HepG2 (cell line): ENCODE measurements at regions not wholly inside any gene's neighbourhood (a gene's known extent, or its start where the extent isn't known, plus 50 kb on each side); places are given as distances from the start of the nearest gene placed in this dataset.

Experiments
- ATAC-seq: fragments of 200-7000 bp; cut with Tn5 transposase; 3 replicates; pipeline ENCODE4 v1.9.1; 2020; ENCODE audit warnings: mild to moderate bottlenecking, moderate library complexity
- BruUV-seq: library from RNA; stranded (reverse); fragments of 400-500 nt; replicated peaks from 2 replicates; lab custom pipeline; 2021; lab: Mats Ljungman, UMichigan
- CTCF ChIA-PET: fragments of 300-600 bp; formaldehyde crosslinking; extraction: SDS; loops from one replicate; lab custom pipeline; 2021; ENCODE audit warnings: low total read pairs, inconsistent platforms, low intra/inter-chr PET ratio; lab: Yijun Ruan, JAX
- POLR2A ChIA-PET: fragments of 350-600 bp; sonication (Branson Sonifier 250); formaldehyde crosslinking; loops from one replicate; lab custom pipeline; 2020; ENCODE audit warnings: antibody characterized with exemption, inconsistent platforms; lab: Yijun Ruan, JAX
- DNase-seq: peaks from one replicate; pipeline ENCODE4 v3.0.0-alpha.2; 2015; ENCODE audit warnings: low spot score
- FAIRE-seq: peaks from 3 replicates; lab custom pipeline; 2011; peaks lifted over from hg19 to GRCh38; lab: Jason Lieb, UNC
- H2AFZ ChIP-seq: one replicate; pipeline ENCODE4 v1.6.1; 2011; ENCODE audit warnings: low read length, inconsistent platforms
- H3K27ac ChIP-seq: fragments of 300-600 bp; 3 replicates; pipeline ENCODE4 v1.8.0; 2011; ENCODE audit warnings: mixed run types, mild to moderate bottlenecking, mixed read lengths, low read length, inconsistent platforms; ENCODE audit not compliant: insufficient read depth; ENCODE audit errors: extremely low read length
- H3K27me3 ChIP-seq, 2 experiments: fragments of 200-600 bp in 1 of 2; 2 replicates in 1 of 2; 3 replicates in 1 of 2; pipeline versions ENCODE4 v1.6.0 to v1.8.0; 2011; ENCODE audit warnings: low read length in 2 of 2, mild to moderate bottlenecking in 2 of 2, moderate library complexity in 2 of 2, inconsistent platforms in 1 of 2; ENCODE audit not compliant: insufficient read depth in 2 of 2, control insufficient read depth in 1 of 2
- H3K36me3 ChIP-seq, 2 experiments: fragments of 200-600 bp in 1 of 2; replicated peaks in 1 of 2; 2 replicates in 1 of 2; 3 replicates in 1 of 2; pipeline versions ENCODE4 v1.5.1 to v1.8.0; 2011; ENCODE audit warnings: low read length in 2 of 2, inconsistent platforms in 1 of 2; ENCODE audit not compliant: insufficient read depth in 2 of 2, control insufficient read depth in 1 of 2
- H3K4me1 ChIP-seq: 2 replicates; pipeline ENCODE4 v1.5.1; 2012; ENCODE audit warnings: low read length, inconsistent platforms; ENCODE audit not compliant: insufficient read depth
- H3K4me2 ChIP-seq: 2 replicates; pipeline ENCODE4 v1.6.0; 2011; ENCODE audit warnings: low read depth, low read length, inconsistent platforms
- H3K4me3 ChIP-seq, 3 experiments: fragments of 200-600 bp in 1 of 3; sonication (generic), shearing (Covaris generic) in 1 of 3; replicated peaks in 1 of 3; 2 replicates each; pipeline ENCODE4 v1.5.1; 2011 to 2016; ENCODE audit warnings: low read length in 3 of 3, inconsistent platforms in 2 of 3, low read depth in 2 of 3, mild to moderate bottlenecking in 2 of 3, control low read depth in 1 of 3, mixed read lengths in 1 of 3; ENCODE audit not compliant: insufficient read depth in 1 of 3
- H3K79me2 ChIP-seq: one replicate; pipeline ENCODE4 v1.6.1; 2011; ENCODE audit warnings: low read length, inconsistent platforms; ENCODE audit not compliant: insufficient read depth
- H3K9ac ChIP-seq: 2 replicates; pipeline ENCODE4 v1.6.0; 2011; ENCODE audit warnings: mild to moderate bottlenecking, low read depth, low read length, inconsistent platforms; ENCODE audit not compliant: insufficient read depth
- H3K9me3 ChIP-seq: 2 replicates; pipeline ENCODE4 v1.5.1; 2012; ENCODE audit warnings: mild to moderate bottlenecking, low read length
- H4K20me1 ChIP-seq: 2 replicates; pipeline ENCODE4 v1.6.0; 2011; ENCODE audit warnings: inconsistent platforms, mild to moderate bottlenecking, low read length, moderate library complexity; ENCODE audit not compliant: insufficient read depth
- CEBPB ChIP-seq: IDR thresholded peaks from 2 replicates; pipeline ENCODE4 v1.6.1; 2011; ENCODE audit warnings: low read depth, low read length, improper control_type of control experiment, borderline replicate concordance
- ZNF460 ChIP-seq: sonication (generic); formaldehyde crosslinking; IDR thresholded peaks from 2 replicates; pipeline ENCODE4 v1.5.1; 2020; ENCODE audit warnings: missing genetic modification reagents, mild to moderate bottlenecking, borderline replicate concordance
- WGBS: methylation state at CpG from one replicate; pipeline ENCODE4 v1.1.6; 2017; ENCODE audit warnings: low lambda C conversion rate; 5-methylcytosine and 5-hydroxymethylcytosine counted together
- in situ Hi-C: cut with HindIII; loops from 2 replicates; pipeline ENCODE4 v1.10.0; 2017; ENCODE audit warnings: low pct_unique_long_range_greater_than_20kb; ENCODE audit not compliant: extremely low pct_ligation_motif_present
- intact Hi-C: fragments of 100-400 bp; cut with micrococcal nuclease; formaldehyde crosslinking; loops from one replicate; pipeline ENCODE4 v1.10.0; 2022; ENCODE audit not compliant: unreplicated experiment
- TF ChIP-seq, protein P1 (sequence below): sonication (generic); formaldehyde crosslinking; IDR thresholded peaks from 2 replicates; pipeline ENCODE4 v1.5.1; 2020; ENCODE audit warnings: mild to moderate bottlenecking, moderate library complexity, missing genetic modification reagents

DNA sequence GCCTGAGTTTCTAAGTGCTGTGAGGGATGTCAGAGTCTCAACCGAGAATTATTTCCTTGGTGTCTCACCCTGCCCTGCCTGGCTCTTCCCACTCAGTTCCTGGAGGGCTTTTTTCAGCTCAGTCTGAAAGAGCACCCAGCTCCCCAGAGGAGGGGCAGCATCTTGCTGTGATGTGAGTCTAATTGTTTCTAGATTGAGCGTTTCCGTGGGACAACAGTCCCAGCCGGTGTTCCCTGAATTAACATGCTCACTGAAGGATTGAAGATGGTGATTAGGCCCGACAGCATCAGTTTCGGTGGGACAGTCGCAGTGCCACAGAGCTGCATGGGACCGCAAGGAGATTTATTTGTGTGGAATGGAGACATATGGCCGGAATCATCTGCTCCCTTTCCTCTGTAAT lies 587.6 kb downstream of the DHX35 start:
- Histone ChIP-seq H3K36me3 (no peaks in the 10 kb centered on the region), H2AFZ (no peak overlapping the region), H4K20me1 (no peaks in the 10 kb centered on the region), H3K4me2 (no peak overlapping the region), H3K4me3 (no peak overlapping the region), H3K9me3 (peaks cover 42% of the 10 kb centered on the region), H3K4me1 (no peaks in the 10 kb centered on the region), H3K9ac (no peak overlapping the region), H3K27ac (no peak overlapping the region), H3K27me3 (no peaks in the 10 kb centered on the region), H3K79me2 (no peaks in the 10 kb centered on the region)
- no TSS peak for BruUV-seq
- CTCF ChIA-PET: no interaction called here
- ATAC-seq (no peak), DNase-seq (no peak), FAIRE-seq (no peak)
- in situ Hi-C loops: no loop called here
- POLR2A ChIA-PET: no interaction called here
- intact Hi-C loops: no loop called here
- WGBS: 25% methylated on average over 9 of the region's 9 CpGs
- TF ChIP-seq, protein P1, sequence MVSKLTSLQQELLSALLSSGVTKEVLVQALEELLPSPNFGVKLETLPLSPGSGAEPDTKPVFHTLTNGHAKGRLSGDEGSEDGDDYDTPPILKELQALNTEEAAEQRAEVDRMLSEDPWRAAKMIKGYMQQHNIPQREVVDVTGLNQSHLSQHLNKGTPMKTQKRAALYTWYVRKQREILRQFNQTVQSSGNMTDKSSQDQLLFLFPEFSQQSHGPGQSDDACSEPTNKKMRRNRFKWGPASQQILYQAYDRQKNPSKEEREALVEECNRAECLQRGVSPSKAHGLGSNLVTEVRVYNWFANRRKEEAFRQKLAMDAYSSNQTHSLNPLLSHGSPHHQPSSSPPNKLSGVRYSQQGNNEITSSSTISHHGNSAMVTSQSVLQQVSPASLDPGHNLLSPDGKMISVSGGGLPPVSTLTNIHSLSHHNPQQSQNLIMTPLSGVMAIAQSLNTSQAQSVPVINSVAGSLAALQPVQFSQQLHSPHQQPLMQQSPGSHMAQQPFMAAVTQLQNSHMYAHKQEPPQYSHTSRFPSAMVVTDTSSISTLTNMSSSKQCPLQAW (CRISPR knock-in tag): no peak

DNA sequence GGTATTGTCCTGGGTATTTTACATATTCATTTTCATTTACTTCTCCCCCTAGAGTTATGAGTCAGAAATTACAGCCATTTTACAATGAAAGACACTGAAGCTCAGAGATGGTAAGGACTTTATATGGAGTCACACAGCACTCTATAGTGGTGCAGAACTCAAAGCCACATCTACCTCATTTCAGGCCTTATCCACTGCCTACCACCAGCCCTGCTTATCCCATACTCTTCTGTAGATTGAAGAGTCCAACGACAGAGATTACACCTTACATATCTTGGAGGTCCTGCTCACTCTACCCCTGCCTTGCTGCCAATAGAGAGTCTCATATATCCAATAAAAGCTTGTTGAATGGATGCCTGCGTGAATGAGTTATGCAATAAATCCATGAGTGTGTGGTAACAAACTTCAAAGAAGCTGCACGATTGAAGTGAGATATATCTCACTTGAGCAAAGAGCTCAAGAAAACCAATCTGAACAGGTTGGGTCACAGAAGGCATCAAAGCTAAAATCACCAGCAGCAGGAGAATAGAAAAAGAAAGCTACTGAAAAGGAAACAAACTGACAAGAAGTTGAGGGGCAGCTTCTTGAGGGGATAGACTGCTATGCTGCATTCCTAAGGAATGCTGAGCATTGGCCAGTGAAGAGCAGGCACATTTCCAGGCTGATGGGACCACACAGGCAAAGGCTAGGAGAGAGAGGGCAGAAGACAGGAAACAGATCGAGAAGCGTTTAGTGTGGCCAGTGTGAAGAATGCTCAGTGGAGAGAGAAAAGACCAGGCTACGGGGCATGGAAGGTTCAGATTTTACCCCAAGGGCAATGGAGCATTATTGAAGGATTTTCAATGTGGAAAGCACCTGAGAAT lies 585.6 kb downstream of the DHX35 start:
- FAIRE-seq (no peak), ATAC-seq (no peak)
- BruUV-seq: no TSS peak

More for the DNA sequence above, 585.6 kb downstream of the DHX35 start:
- 10% methylated on average over 6 of the region's 6 CpGs for WGBS
- H2AFZ ChIP-seq: no peak overlapping the region
- in situ Hi-C loops (no loop called here), intact Hi-C loops (no loop called here)
- H3K27me3 ChIP-seq: no peaks in the 10 kb centered on the region
- H3K79me2 ChIP-seq: no peaks in the 10 kb centered on the region
- H3K4me2 ChIP-seq: no peak overlapping the region
- H3K36me3 ChIP-seq: no peaks in the 10 kb centered on the region
- no peaks in the 10 kb centered on the region for H4K20me1 ChIP-seq
- peak; percentile 56; the same call in 1 of the 2 replicates for TF ChIP-seq CEBPB
- TF ChIP-seq ZNF460 (CRISPR knock-in tag): no peak
- CTCF ChIA-PET: no interaction called here
- POLR2A ChIA-PET: no interaction called here
- H3K9ac ChIP-seq: no peak overlapping the region
- peaks cover 58% of the 10 kb centered on the region for H3K9me3 ChIP-seq
- H3K27ac ChIP-seq: no peak overlapping the region
- H3K4me1 ChIP-seq: no peaks in the 10 kb centered on the region
- no peak for DNase-seq
- no peak overlapping the region for H3K4me3 ChIP-seq
